Endothelial cell of umbilical vein (primary cell): ENCODE measurements at regions not wholly inside any gene's neighbourhood (a gene's known extent, or its start where the extent isn't known, plus 50 kb on each side); places are given as distances from the start of the nearest gene placed in this dataset.

Experiments used
- EZH2 ChIP-seq: IDR thresholded peaks from 2 replicates; pipeline ENCODE4 v1.6.1; 2012; ENCODE audit warnings: borderline replicate concordance, low read depth, mild to moderate bottlenecking, moderate library complexity, low read length, inconsistent platforms; ENCODE audit not compliant: severe bottlenecking
- FOS ChIP-seq: IDR thresholded peaks from 2 replicates; pipeline ENCODE4 v1.6.1; 2011; ENCODE audit warnings: mild to moderate bottlenecking, low read length, moderate library complexity, borderline replicate concordance; ENCODE audit not compliant: insufficient read depth
- JUN ChIP-seq: IDR thresholded peaks from 2 replicates; pipeline ENCODE4 v1.6.1; 2011; ENCODE audit warnings: borderline replicate concordance, low read depth; ENCODE audit not compliant: insufficient read length, insufficient read depth
- POLR2A ChIP-seq: IDR thresholded peaks from 2 replicates; pipeline ENCODE4 v1.6.1; 2012; ENCODE audit warnings: low read depth, mild to moderate bottlenecking, control low read depth, low read length
- POLR2AphosphoS5 ChIP-seq: IDR thresholded peaks from 2 replicates; pipeline ENCODE4 v1.6.1; 2012; ENCODE audit warnings: low read depth, mild to moderate bottlenecking, control low read depth, low read length, moderate library complexity; ENCODE audit not compliant: insufficient read depth
- TF ChIP-seq, protein P1 (sequence below): IDR thresholded peaks from 2 replicates; pipeline ENCODE4 v1.6.1; 2011; ENCODE audit not compliant: insufficient read depth, insufficient read length
- TF ChIP-seq, protein P2 (sequence below), 2 donors: IDR thresholded peaks; 1 replicate in 1 of 2; 2 replicates in 1 of 2; pipeline ENCODE4 v1.5.1; 2011; ENCODE audit warnings: low read length in 2 of 2, mild to moderate bottlenecking in 2 of 2, moderate library complexity in 2 of 2, control low read depth in 1 of 2, inconsistent platforms in 1 of 2, low read depth in 1 of 2; ENCODE audit not compliant: insufficient read depth in 1 of 2; ENCODE audit errors: extremely low read depth in 1 of 2

DNA sequence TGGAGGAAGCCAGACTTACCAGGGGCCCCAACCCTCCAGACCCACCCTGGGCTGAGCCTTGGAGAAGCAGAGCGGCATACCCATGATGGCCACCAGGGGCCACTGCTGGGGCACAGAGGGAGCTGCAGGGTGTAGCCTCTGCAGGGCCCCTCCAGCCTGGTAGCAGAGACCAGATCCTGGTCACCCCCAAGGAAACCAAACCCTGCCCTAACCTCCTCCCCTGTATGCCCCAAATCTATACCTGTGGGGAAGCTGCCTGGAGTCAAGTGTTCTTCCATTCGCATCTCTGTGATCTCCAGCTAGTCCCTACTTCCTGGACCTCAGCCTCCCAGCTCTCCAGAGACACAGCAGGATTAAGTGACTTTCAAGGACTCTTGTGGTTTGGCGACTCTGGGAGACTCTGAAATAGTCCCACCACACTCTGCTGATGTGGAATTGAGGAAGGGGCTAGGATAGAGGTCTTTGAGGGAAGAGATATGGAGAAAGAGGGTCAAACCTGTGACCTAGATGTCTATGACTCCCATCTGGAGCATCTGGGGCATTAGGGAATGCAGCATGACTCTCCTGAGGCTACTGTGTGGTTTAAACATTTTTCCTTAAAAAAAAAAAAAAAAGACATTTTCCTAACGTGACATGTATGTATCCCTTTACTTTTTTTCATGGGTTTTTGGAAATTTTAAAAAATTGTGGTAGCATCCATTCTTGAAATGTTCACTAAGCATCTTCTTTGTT lies 119.2 kb upstream of the IPO9 start:
- TF ChIP-seq, protein P1, sequence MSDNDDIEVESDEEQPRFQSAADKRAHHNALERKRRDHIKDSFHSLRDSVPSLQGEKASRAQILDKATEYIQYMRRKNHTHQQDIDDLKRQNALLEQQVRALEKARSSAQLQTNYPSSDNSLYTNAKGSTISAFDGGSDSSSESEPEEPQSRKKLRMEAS, result no peak
- TF ChIP-seq, protein P2, sequence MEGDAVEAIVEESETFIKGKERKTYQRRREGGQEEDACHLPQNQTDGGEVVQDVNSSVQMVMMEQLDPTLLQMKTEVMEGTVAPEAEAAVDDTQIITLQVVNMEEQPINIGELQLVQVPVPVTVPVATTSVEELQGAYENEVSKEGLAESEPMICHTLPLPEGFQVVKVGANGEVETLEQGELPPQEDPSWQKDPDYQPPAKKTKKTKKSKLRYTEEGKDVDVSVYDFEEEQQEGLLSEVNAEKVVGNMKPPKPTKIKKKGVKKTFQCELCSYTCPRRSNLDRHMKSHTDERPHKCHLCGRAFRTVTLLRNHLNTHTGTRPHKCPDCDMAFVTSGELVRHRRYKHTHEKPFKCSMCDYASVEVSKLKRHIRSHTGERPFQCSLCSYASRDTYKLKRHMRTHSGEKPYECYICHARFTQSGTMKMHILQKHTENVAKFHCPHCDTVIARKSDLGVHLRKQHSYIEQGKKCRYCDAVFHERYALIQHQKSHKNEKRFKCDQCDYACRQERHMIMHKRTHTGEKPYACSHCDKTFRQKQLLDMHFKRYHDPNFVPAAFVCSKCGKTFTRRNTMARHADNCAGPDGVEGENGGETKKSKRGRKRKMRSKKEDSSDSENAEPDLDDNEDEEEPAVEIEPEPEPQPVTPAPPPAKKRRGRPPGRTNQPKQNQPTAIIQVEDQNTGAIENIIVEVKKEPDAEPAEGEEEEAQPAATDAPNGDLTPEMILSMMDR (IDR thresholded peaks at IDR 0.05; ENCODE audit: extremely low read depth in 1 of 2, insufficient read depth in 1 of 2, low read depth in 1 of 2, low read length in 2 of 2), result peak; percentile 80 to 97
- no peak for TF ChIP-seq POLR2A
- no peak for TF ChIP-seq FOS
- TF ChIP-seq EZH2, result no peak
- no peak for TF ChIP-seq POLR2AphosphoS5
- no peak for TF ChIP-seq JUN
